ENCODE measurements at regions not wholly inside any gene's neighbourhood (a gene's known extent, or its start where the extent isn't known, plus 50 kb on each side); places are given as distances from the start of the nearest gene placed in this dataset.
"Not testable (repeated sequence)": the region's sequence is repeated elsewhere in the genome, so short reads cannot be mapped to it uniquely, and the experiment has no call there.

GRCh38 chr3:102686792-102687191, 252.0 kb downstream of the ZPLD1 start:
- TF ChIP-seq POLR2A (IDR thresholded peaks at IDR 0.05; ENCODE audit: low read length) = no peak
- no peak for TF ChIP-seq GATA1 (IDR thresholded peaks at IDR 0.05; ENCODE audit: low read depth, low read length)

GRCh38 chr3:102687851-102688555, 253.2 kb downstream of the ZPLD1 start:
- no peak for DNase-seq
- no peak for TF ChIP-seq POLR2A (IDR thresholded peaks at IDR 0.05; ENCODE audit: low read length)
- no peak for TF ChIP-seq GATA1 (IDR thresholded peaks at IDR 0.05; ENCODE audit: low read depth, low read length)

More at GRCh38 chr3:102686792-102687191, 252.0 kb downstream of the ZPLD1 start:
- DNase-seq = no peak

- no peak for TF ChIP-seq POLR2A (IDR thresholded peaks at IDR 0.05; ENCODE audit: low read length)
- no peak for TF ChIP-seq GATA1 (IDR thresholded peaks at IDR 0.05; ENCODE audit: low read depth, low read length)
- DNase-seq = no peak
Observed at GRCh38 chr3:102688556-102688930, 253.7 kb downstream of the ZPLD1 start.

- TF ChIP-seq POLR2A (IDR thresholded peaks at IDR 0.05; ENCODE audit: low read length) = no peak
- no peak for TF ChIP-seq GATA1 (IDR thresholded peaks at IDR 0.05; ENCODE audit: low read depth, low read length)
- no peak for DNase-seq
Observed at GRCh38 chr3:102691507-102691906, 256.7 kb downstream of the ZPLD1 start.

- no peak for DNase-seq
- TF ChIP-seq POLR2A (IDR thresholded peaks at IDR 0.05; ENCODE audit: low read length) (no peak), GATA1 (IDR thresholded peaks at IDR 0.05; ENCODE audit: low read depth, low read length) (no peak)
Observed at GRCh38 chr3:102699104-102699818, 264.4 kb downstream of the ZPLD1 start.

- DNase-seq = no peak
- TF ChIP-seq POLR2A (IDR thresholded peaks at IDR 0.05; ENCODE audit: low read length) (no peak), GATA1 (IDR thresholded peaks at IDR 0.05; ENCODE audit: low read depth, low read length) (no peak)
Observed at GRCh38 chr3:102699819-102700140, 265.0 kb downstream of the ZPLD1 start.

- TF ChIP-seq POLR2A (IDR thresholded peaks at IDR 0.05; ENCODE audit: low read length) (no peak), GATA1 (IDR thresholded peaks at IDR 0.05; ENCODE audit: low read depth, low read length) (no peak)
- DNase-seq = no peak
Observed at GRCh38 chr3:102712896-102713295, 278.1 kb downstream of the ZPLD1 start.

GRCh38 chr3:102714567-102714966, 279.8 kb downstream of the ZPLD1 start:
- no peak for TF ChIP-seq GATA1 (IDR thresholded peaks at IDR 0.05; ENCODE audit: low read depth, low read length)
- TF ChIP-seq POLR2A (IDR thresholded peaks at IDR 0.05; ENCODE audit: low read length) = no peak
- no peak for DNase-seq

GRCh38 chr3:102715030-102715697, 280.3 kb downstream of the ZPLD1 start:
- no peak for DNase-seq
- TF ChIP-seq GATA1 (IDR thresholded peaks at IDR 0.05; ENCODE audit: low read depth, low read length) (no peak), POLR2A (IDR thresholded peaks at IDR 0.05; ENCODE audit: low read length) (no peak)

GRCh38 chr3:102718651-102719050, 283.8 kb downstream of the ZPLD1 start:
- TF ChIP-seq POLR2A (IDR thresholded peaks at IDR 0.05; ENCODE audit: low read length) (no peak), GATA1 (IDR thresholded peaks at IDR 0.05; ENCODE audit: low read depth, low read length) (no peak)
- no peak for DNase-seq

GRCh38 chr3:102722317-102722716, 287.5 kb downstream of the ZPLD1 start:
- TF ChIP-seq GATA1 (IDR thresholded peaks at IDR 0.05; ENCODE audit: low read depth, low read length) (no peak), POLR2A (IDR thresholded peaks at IDR 0.05; ENCODE audit: low read length) (no peak)
- DNase-seq = no peak

- TF ChIP-seq POLR2A (IDR thresholded peaks at IDR 0.05; ENCODE audit: low read length) = no peak
- TF ChIP-seq GATA1 (IDR thresholded peaks at IDR 0.05; ENCODE audit: low read depth, low read length) = no peak
- no peak for DNase-seq
Observed at GRCh38 chr3:102727340-102727739, 292.5 kb downstream of the ZPLD1 start.

- not testable (repeated sequence) for DNase-seq
Observed at GRCh38 chr3:102732581-102732980, 297.8 kb downstream of the ZPLD1 start.

- DNase-seq = no peak
- no peak for TF ChIP-seq POLR2A (IDR thresholded peaks at IDR 0.05; ENCODE audit: low read length)
- TF ChIP-seq GATA1 (IDR thresholded peaks at IDR 0.05; ENCODE audit: low read depth, low read length) = no peak
Observed at GRCh38 chr3:102733791-102734563, 299.2 kb downstream of the ZPLD1 start.
